ENCODE measurements at regions not wholly inside any gene's neighbourhood (a gene's known extent, or its start where the extent isn't known, plus 50 kb on each side); places are given as distances from the start of the nearest gene placed in this dataset.

DNA sequence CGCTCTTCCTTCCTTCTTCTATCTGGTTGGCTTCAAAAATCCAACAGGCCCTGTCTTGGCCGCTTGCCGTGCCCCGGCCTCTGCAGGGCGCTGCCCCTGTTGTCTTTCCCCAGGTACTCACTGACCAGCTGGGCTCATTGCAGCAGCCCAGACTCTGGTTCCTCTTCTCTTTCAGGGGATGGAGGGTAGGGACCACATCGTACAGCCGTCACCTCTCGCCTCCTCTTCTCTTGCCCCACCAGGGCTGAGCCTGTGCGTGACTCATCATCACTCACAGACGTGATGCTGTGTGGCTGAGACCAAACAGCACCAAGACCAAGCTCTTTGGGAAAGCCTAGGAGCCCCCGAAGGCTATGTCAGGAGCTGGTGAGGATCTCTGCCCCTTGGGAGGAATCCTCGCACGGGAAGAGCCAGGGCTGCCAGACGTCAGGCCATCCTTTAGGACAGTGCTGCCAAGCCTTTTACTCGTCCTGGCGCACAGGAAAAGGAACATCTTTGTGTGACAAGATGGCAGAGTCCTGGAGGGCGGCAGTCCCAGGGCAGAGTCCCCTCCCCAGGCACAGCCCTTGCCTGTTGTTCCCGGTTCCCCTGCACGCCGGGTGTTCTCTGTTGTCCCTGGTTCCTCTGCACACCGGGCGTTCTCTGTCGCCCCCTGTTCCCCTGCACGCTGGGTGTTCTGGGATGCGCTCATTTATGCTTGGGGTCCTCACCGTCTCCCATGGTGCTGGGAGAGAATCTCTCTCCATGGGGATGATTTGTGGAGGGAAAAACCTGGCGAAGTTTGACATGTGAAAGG lies 188.5 kb upstream of the SHH start:
- no peak for DNase-seq (ENCODE audit: insufficient read length)
- TF ChIP-seq POLR2AphosphoS5 (IDR thresholded peaks at IDR 0.05; ENCODE audit: low read depth, low read length) (no peak), POLR2A (IDR thresholded peaks at IDR 0.05; ENCODE audit: low read depth, low read length) (no peak), TAF1 (IDR thresholded peaks at IDR 0.05; ENCODE audit: borderline replicate concordance, low read depth, low read length) (no peak)
- no peak for FAIRE-seq

- FAIRE-seq (no peak), DNase-seq (ENCODE audit: insufficient read length) (no peak)
- TF ChIP-seq POLR2AphosphoS5 (IDR thresholded peaks at IDR 0.05; ENCODE audit: low read depth, low read length) (no peak), TAF1 (IDR thresholded peaks at IDR 0.05; ENCODE audit: borderline replicate concordance, low read depth, low read length) (no peak), POLR2A (IDR thresholded peaks at IDR 0.05; ENCODE audit: low read depth, low read length) (no peak)
Measured at GRCh38 chr7:155999631-156000489, 187.6 kb upstream of the SHH start.

GRCh38 chr7:155998766-155999630 lies 186.7 kb upstream of the SHH start:
- FAIRE-seq, result no peak
- TF ChIP-seq TAF1 (IDR thresholded peaks at IDR 0.05; ENCODE audit: borderline replicate concordance, low read depth, low read length) (no peak), POLR2AphosphoS5 (IDR thresholded peaks at IDR 0.05; ENCODE audit: low read depth, low read length) (no peak), POLR2A (IDR thresholded peaks at IDR 0.05; ENCODE audit: low read depth, low read length) (no peak)
- no peak for DNase-seq (ENCODE audit: insufficient read length)

DNA sequence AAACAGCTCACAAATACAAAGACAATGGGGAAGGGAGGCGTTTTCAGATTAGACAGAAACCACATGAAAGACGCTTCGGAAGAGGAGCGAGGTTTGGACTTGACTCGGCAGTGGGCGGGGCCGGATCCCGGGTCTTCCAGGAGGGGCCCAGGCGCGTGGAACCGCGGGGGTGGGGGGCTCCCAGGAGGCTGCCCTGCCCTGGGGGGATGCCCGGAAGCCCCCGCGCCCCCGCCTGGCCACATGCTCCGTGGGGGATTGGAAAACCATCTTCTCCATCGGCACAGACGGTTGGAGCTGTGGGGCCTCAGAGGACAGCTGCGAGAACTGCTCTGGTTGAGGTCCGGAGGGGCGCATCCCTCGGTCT lies 186.0 kb upstream of the SHH start:
- TF ChIP-seq POLR2AphosphoS5 (IDR thresholded peaks at IDR 0.05; ENCODE audit: low read depth, low read length), result no peak
- TF ChIP-seq TAF1 (IDR thresholded peaks at IDR 0.05; ENCODE audit: borderline replicate concordance, low read depth, low read length), result no peak
- TF ChIP-seq POLR2A (IDR thresholded peaks at IDR 0.05; ENCODE audit: low read depth, low read length), result no peak
- no peak for FAIRE-seq
- DNase-seq (ENCODE audit: insufficient read length), result no peak

DNA sequence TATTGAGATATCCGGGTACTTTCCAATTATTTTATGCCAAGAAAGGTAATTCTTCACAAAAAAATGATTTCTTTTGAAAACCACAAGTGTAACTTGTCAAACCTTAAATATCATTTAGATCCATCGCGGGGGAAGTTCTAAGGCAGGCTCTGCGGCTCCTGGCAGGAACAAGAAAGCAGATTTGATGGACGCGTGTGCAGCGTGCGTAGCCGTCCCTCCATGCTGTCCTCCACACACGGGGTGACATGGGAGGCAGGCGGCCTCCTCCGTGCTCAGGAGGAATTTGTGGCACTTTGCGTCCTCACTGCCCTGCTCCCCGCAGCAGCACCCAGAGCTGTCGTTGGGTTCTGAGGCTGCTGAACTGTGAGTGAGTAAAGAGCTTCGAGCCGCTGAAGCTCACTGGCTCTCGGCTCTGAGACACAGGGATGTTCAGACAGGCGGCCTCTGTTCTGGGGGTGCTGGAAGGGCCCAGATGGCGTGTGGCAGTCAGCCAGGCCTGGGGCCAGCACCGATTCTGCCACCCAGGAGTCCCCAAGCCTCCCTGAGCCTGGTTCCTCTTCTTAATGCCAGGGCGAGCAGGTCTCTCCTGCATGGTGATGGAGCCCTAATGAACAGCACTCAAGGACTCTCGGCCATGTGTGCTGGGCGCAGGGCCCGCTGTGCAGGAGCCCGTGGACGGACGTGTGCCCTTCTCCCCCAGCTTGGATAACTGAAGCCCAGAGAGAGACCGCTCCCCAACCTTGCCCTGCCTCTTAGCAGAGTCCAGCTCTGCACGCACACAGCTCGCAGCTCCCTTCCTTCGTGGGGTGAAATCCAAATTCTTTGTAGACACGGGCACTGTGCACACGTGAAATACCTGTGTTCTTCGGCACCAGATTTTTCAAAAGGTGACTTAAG lies 185.4 kb upstream of the SHH start:
- FAIRE-seq, result no peak
- no peak for DNase-seq (ENCODE audit: insufficient read length)
- TF ChIP-seq POLR2A (IDR thresholded peaks at IDR 0.05; ENCODE audit: low read depth, low read length) (no peak), POLR2AphosphoS5 (IDR thresholded peaks at IDR 0.05; ENCODE audit: low read depth, low read length) (no peak), TAF1 (IDR thresholded peaks at IDR 0.05; ENCODE audit: borderline replicate concordance, low read depth, low read length) (no peak)

DNA sequence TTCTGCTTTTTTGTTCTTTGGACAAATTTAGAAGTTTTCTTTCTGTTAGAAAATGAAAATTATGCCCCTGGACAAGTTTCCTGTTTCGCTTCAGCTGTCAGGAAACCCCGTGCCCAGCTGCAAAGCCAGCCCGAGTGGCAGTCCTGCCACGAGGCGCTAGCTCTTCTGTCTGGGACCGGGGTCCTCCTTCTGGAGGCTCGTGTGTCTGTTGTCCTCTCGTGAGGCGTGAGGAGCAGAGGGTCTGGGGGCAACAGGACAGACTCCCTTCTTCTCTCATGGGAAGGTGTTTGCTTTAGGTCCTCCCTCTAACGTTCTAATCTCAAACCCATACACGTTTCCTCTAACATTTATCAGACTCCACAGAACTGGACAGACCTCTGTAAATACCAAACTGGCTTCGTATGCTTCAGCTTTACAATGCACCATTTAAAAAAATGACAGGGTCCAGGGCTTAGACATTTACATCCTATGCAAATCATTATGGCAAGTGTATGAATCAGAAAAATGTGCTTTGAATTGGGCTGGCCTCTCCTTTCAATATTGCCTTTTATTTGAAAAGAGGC lies 184.5 kb upstream of the SHH start:
- DNase-seq (ENCODE audit: insufficient read length) (no peak), FAIRE-seq (no peak)
- TF ChIP-seq TAF1 (IDR thresholded peaks at IDR 0.05; ENCODE audit: borderline replicate concordance, low read depth, low read length) (no peak), POLR2AphosphoS5 (IDR thresholded peaks at IDR 0.05; ENCODE audit: low read depth, low read length) (no peak), POLR2A (IDR thresholded peaks at IDR 0.05; ENCODE audit: low read depth, low read length) (no peak)

DNA sequence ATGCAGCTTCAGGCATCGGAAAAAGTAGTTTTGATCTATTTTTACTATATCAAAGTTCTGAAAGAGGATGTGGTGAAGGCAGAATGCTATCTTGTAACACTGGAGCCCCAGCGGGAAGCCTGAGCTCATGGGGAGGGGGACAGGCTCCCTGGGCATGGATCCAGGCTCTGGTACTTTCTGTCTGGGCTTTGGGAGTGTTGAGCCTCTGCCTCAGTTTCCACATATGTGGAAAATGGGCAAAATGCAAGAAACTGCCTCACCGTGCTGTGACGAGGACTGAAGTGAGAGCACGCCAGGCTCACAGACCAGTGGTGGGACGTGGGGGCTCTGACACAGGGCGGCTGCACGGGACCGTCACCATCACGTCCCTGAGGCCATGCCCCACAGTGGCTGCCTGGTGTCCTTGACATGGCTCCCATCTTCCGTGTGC lies 182.9 kb upstream of the SHH start:
- FAIRE-seq (no peak), DNase-seq (ENCODE audit: insufficient read length) (no peak)
- TF ChIP-seq TAF1 (IDR thresholded peaks at IDR 0.05; ENCODE audit: borderline replicate concordance, low read depth, low read length) (no peak), POLR2AphosphoS5 (IDR thresholded peaks at IDR 0.05; ENCODE audit: low read depth, low read length) (no peak), POLR2A (IDR thresholded peaks at IDR 0.05; ENCODE audit: low read depth, low read length) (no peak)

DNA sequence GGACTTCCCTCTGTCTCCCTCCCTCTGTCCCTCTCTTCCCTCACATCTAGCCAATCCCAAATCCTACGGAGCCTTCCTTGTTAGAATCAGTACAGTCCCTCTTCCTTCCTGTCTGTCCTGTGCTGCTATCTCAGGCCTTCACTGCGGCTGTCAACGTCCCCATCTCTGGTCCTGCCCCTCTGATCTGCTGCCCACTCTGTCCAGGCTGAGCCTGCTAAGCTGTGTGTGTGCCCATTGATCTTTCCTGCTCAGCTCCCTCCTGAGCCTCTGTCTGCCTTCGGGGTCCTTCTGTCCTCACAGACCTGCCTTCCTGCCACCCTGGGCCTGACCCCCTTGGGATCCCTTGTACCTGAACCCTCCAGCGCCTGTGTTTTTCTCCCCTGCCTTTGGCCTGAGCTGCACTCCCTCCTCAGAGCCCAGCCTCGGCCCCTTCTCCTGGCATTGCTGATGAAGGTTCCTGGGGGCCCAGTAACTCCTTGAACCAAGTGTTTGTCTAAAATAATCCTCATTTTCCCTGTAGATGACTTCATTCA lies 182.1 kb upstream of the SHH start:
- FAIRE-seq, result no peak

DNA sequence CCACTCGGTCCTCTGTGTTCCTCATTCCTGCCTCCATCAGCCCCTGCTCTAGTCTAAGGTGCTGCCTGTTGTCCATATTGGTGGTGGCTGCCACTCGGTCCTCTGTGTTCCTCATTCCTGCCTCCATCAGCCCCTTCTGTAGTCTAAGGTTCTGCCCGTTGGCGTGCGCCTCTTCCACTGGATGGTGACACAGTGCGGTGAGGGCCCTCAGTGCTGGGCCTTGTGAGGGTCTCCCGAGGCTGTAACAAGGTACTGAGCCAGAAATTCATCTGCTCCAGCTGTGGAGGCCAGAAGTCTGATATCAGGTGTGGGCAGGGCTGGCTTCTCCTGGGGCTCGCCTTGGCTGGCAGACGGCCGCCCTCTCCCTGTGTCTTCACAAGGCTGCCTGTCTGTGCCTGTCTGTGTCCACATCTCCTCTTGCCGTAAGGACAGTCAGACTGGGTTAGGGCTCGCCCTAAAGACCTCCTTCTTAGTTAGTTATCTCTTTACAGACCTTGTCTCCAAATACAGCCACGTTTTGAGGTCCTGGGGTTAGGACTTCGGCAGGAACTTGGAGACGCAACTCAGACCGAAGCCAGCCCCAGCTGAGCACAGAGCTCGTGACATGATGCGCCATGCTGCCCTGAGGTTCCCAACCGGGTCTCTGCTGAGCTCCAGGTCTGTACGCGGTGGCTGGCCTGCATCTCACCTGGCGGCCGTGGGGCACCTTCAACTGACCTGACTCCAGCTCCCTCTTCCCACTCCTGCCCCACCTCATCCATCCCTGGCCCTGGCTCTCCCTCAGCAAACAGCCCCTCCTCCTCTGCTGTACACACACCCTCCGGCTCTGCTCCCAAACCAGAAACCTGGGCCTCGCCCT lies 181.4 kb upstream of the SHH start:
- TF ChIP-seq POLR2AphosphoS5 (IDR thresholded peaks at IDR 0.05; ENCODE audit: low read depth, low read length), result no peak
- no peak for TF ChIP-seq TAF1 (IDR thresholded peaks at IDR 0.05; ENCODE audit: borderline replicate concordance, low read depth, low read length)
- no peak for TF ChIP-seq POLR2A (IDR thresholded peaks at IDR 0.05; ENCODE audit: low read depth, low read length)
- FAIRE-seq, result no peak
- no peak for DNase-seq (ENCODE audit: insufficient read length)

More for the DNA sequence above, 182.1 kb upstream of the SHH start:
- DNase-seq (ENCODE audit: insufficient read length), result no peak
- TF ChIP-seq TAF1 (IDR thresholded peaks at IDR 0.05; ENCODE audit: borderline replicate concordance, low read depth, low read length) (no peak), POLR2AphosphoS5 (IDR thresholded peaks at IDR 0.05; ENCODE audit: low read depth, low read length) (no peak), POLR2A (IDR thresholded peaks at IDR 0.05; ENCODE audit: low read depth, low read length) (no peak)

All from GM12892 (cell line).